Body of pancreas (tissue), 4 donors: ENCODE measurements at regions not wholly inside any gene's neighbourhood (a gene's known extent, or its start where the extent isn't known, plus 50 kb on each side); places are given as distances from the start of the nearest gene placed in this dataset.
"Not testable (repeated sequence)": the region's sequence is repeated elsewhere in the genome, so short reads cannot be mapped to it uniquely, and the experiment has no call there.

Experiments used
- ATAC-seq: fragments of 150-250 bp; one replicate; pipeline ENCODE4 v1.9.1; 2016
- DNase-seq, 4 donors: peaks; one replicate each; pipeline ENCODE4 v3.0.0-alpha.2; 2019
- H3K27ac ChIP-seq, 4 donors: fragments of 200-600 bp; sonication (generic); 1 replicate in 3 of 4; 2 replicates in 1 of 4; pipeline versions ENCODE4 v1.5.1 to v1.6.1; 2016 to 2019; ENCODE audit warnings: mild to moderate bottlenecking in 1 of 4, mixed read lengths in 1 of 4, moderate library complexity in 1 of 4
- H3K27me3 ChIP-seq, 2 donors: fragments of 200-600 bp; sonication (generic); one replicate each; pipeline ENCODE4 v1.6.0; 2016; ENCODE audit warnings: mild to moderate bottlenecking in 1 of 2
- H3K36me3 ChIP-seq, 2 donors: fragments of 200-600 bp; sonication (generic); replicated peaks in 1 of 2; 2 replicates each; pipeline ENCODE4 v1.5.1; 2016; ENCODE audit warnings: low read depth in 2 of 2; ENCODE audit not compliant: insufficient read depth in 1 of 2
- H3K4me1 ChIP-seq: fragments of 200-600 bp; sonication (generic); one replicate; pipeline ENCODE4 v1.6.0; 2016
- H3K4me3 ChIP-seq, 2 donors: fragments of 200-600 bp; sonication (generic); 1 replicate in 1 of 2; 2 replicates in 1 of 2; pipeline ENCODE4 v1.5.1; 2016 to 2019
- H3K9me3 ChIP-seq, 3 donors: fragments of 200-600 bp; sonication (generic); 1 replicate in 2 of 3; 2 replicates in 1 of 3; pipeline ENCODE4 v1.5.1; 2016
- CTCF ChIP-seq, 7 experiments: fragments of 450-650 bp in 4 of 7; fragments of 200-600 bp in 3 of 7; sonication (generic) in 3 of 7; IDR thresholded peaks; one replicate each; pipeline ENCODE4 v1.5.1; 2016 to 2019; ENCODE audit warnings: antibody characterized with exemption in 7 of 7
- POLR2A ChIP-seq, 3 donors: fragments of 450-650 bp; IDR thresholded peaks; one replicate each; pipeline ENCODE4 v1.6.1; 2016; ENCODE audit warnings: antibody characterized with exemption in 3 of 3, mild to moderate bottlenecking in 2 of 3
- WGBS, 2 donors: methylation state at CpG; one replicate each; pipeline ENCODE4 v1.1.5; 2017; 5-methylcytosine and 5-hydroxymethylcytosine counted together
- intact Hi-C: fragments of 100-400 bp; cut with DNase I; formaldehyde crosslinking; loops from one replicate; pipeline ENCODE4 v1.15.1; 2023

- Histone ChIP-seq H3K9me3 (no peaks in the 10 kb centered on the region), H3K27me3 (peaks cover 0 to 7% of the 10 kb centered on the region in 2 donors), H3K4me1 (no peaks in the 10 kb centered on the region), H3K27ac (no peak overlapping the region), H3K4me3 (no peak overlapping the region), H3K36me3 (no peaks in the 10 kb centered on the region)
- no peak for TF ChIP-seq CTCF (IDR thresholded peaks at IDR 0.05)
- no peak for TF ChIP-seq POLR2A (IDR thresholded peaks at IDR 0.05)
- intact Hi-C loops, result loop anchor here (10.0 kb wide), 1 partner anchor 593 kb away; no protein-coding TSS in a partner anchor
- 78 to 81% methylated on average over 6 of the region's 6 CpGs for WGBS, 2 donors
- ATAC-seq, result no peak
- no peak for DNase-seq
Observed at GRCh38 chr1:18578271-18578670, 52.4 kb upstream of the PAX7 start.

- H3K4me3 ChIP-seq, ATAC-seq, H3K36me3 ChIP-seq, DNase-seq, H3K9me3 ChIP-seq, H3K4me1 ChIP-seq, H3K27me3 ChIP-seq, H3K27ac ChIP-seq: not testable (repeated sequence)
- intact Hi-C loops, result loop anchor here (10.0 kb wide), 1 partner anchor 594 kb away; no protein-coding TSS in a partner anchor
- 73 to 75% methylated on average over 7 of the region's 7 CpGs for WGBS, 2 donors
Observed at GRCh38 chr1:18579267-18579666, 51.4 kb upstream of the PAX7 start.

DNA sequence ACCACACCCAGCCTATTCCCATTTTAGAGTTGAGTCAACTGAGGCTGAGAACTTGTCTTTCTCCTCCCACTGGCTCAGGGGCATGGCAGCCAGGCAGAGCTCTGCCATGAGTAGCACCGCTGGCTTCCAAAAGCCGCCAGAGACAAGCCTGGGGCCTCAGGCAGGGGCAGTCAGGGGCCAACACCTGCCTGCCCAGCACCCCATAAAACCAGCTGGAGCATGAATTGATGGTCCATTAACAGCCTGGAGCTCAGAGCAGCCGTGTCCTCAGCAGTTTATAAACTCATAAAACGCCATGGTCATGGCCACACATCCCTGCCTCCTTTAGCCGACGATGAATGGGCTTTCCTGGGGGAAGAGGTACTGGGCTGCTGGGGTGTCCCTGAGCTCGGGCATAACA is 50.6 kb upstream of the PAX7 start:
- intact Hi-C loops, result loop anchor here (10.0 kb wide), 1 partner anchor 475 kb away; the partner anchor contains the start of gene IGSF21
- no peaks in the 10 kb centered on the region for H3K4me1 ChIP-seq
- ATAC-seq (no peak), DNase-seq (no peak)
- H3K9me3 ChIP-seq, result no peaks in the 10 kb centered on the region
- 49 to 72% methylated on average over 6 to 7 of the region's 7 CpGs for WGBS, 2 donors
- H3K36me3 ChIP-seq, result no peaks in the 10 kb centered on the region
- H3K4me3 ChIP-seq, result no peak overlapping the region
- no peak overlapping the region for H3K27ac ChIP-seq
- no peak for TF ChIP-seq CTCF (IDR thresholded peaks at IDR 0.05)
- TF ChIP-seq POLR2A (IDR thresholded peaks at IDR 0.05), result no peak
- peaks cover 0 to 7% of the 10 kb centered on the region in 2 donors for H3K27me3 ChIP-seq

DNA sequence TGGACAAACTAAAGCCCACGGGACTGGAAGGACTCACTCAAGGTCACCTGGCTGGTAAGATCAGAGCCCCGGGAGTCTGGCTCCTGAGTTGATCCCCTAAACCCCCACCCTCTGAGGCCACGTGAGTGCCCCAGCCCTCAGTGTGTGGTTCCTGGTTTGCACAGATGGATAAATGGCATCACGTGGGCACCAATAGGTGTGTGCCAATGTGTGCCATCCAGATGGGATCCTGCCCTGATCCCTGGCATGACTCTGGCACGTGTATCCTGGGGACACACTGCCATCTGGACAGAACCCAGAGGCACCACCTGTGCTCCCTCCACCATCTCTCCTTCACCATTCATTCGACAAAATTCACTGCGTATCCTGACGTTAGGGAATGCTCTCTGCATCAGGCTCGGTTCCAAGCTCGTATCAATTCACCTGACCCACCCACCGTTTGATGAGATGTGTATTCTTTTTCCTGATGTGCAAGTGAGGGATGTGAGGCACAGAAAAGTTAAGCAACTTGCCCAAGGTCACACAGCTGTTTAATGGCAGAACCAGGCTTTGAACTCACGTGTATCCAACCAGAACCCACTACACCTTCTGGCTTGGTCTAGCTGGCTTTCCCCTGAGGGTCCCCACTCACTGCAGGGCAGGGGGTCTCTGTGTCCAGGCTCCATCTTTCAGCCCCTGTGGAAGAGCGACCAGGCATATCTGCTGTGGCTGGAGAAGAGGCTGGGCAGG is 49.8 kb upstream of the PAX7 start:
- Histone ChIP-seq H3K36me3 (no peaks in the 10 kb centered on the region), H3K27me3 (peaks cover 0 to 7% of the 10 kb centered on the region in 2 donors), H3K4me3 (no peak overlapping the region), H3K9me3 (no peaks in the 10 kb centered on the region), H3K27ac (no peak overlapping the region), H3K4me1 (no peaks in the 10 kb centered on the region)
- peak in 2 of 4 donors; percentile 27 to 30 for DNase-seq
- WGBS, 2 donors, result 33 to 44% methylated on average over 9 to 13 of the region's 13 CpGs
- TF ChIP-seq CTCF (IDR thresholded peaks at IDR 0.05), result no peak
- no peak for TF ChIP-seq POLR2A (IDR thresholded peaks at IDR 0.05)
- intact Hi-C loops, result loop anchor here (10.0 kb wide), 1 partner anchor 476 kb away; the partner anchor contains the start of gene IGSF21
- ATAC-seq, result no peak
